Thyroid gland (tissue), 4 donors: ENCODE measurements at regions not wholly inside any gene's neighbourhood (a gene's known extent, or its start where the extent isn't known, plus 50 kb on each side); places are given as distances from the start of the nearest gene placed in this dataset.

Experiments used
- POLR2A ChIP-seq, 2 donors: fragments of 450-650 bp; IDR thresholded peaks; one replicate each; pipeline ENCODE4 v1.6.1; 2017; ENCODE audit warnings: antibody characterized with exemption in 2 of 2, mild to moderate bottlenecking in 2 of 2, moderate library complexity in 1 of 2
- TF ChIP-seq, protein P1 (sequence below), 6 experiments: fragments of 200-600 bp in 3 of 6; fragments of 450-650 bp in 3 of 6; sonication (generic) in 3 of 6; IDR thresholded peaks; one replicate each; pipeline ENCODE4 v1.5.1; 2016 to 2019; ENCODE audit warnings: antibody characterized with exemption in 6 of 6, mild to moderate bottlenecking in 2 of 6, inconsistent platforms in 1 of 6, moderate library complexity in 1 of 6

DNA sequence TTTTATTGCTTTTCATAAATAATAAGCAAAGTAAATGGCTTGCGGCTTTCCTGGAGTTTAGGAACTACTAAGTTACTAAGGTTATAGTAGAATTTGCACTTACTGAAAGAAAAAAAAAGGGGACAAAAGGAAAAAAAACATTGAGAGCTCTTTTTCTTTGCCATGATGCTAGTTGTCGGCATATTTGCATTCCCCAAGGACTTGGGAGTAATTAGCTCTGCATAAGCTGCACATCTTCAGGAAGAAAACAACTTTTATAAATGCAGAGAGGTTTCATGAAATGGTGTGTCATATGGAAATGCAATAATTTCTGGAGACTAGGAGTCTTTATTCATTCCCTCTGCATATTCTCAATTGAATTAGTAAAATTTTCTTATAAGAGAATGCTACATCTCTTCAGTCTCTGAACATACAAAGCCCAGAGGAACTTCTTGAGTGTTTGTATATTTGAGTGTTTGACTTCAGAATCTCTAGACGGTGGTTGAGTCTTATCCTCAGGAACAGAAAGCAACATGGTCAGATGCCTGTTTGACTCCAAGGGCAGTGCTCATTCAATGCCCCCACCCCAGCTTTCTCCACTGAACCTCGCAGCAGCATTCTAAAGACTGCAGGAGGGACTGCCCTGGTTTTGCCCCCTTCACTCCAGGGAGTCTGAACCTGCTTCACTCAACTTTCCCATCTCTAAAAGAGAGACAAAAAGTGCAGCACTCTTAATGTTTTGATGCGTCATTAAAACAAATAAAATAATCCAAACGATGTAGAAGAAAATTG, 158.9 kb upstream of the EEA1 start:
- TF ChIP-seq, protein P1, sequence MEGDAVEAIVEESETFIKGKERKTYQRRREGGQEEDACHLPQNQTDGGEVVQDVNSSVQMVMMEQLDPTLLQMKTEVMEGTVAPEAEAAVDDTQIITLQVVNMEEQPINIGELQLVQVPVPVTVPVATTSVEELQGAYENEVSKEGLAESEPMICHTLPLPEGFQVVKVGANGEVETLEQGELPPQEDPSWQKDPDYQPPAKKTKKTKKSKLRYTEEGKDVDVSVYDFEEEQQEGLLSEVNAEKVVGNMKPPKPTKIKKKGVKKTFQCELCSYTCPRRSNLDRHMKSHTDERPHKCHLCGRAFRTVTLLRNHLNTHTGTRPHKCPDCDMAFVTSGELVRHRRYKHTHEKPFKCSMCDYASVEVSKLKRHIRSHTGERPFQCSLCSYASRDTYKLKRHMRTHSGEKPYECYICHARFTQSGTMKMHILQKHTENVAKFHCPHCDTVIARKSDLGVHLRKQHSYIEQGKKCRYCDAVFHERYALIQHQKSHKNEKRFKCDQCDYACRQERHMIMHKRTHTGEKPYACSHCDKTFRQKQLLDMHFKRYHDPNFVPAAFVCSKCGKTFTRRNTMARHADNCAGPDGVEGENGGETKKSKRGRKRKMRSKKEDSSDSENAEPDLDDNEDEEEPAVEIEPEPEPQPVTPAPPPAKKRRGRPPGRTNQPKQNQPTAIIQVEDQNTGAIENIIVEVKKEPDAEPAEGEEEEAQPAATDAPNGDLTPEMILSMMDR (IDR thresholded peaks at IDR 0.05) = no peak
- TF ChIP-seq POLR2A (IDR thresholded peaks at IDR 0.05) = no peak
